Heart right ventricle (tissue), 16 donors: ENCODE measurements at regions not wholly inside any gene's neighbourhood (a gene's known extent, or its start where the extent isn't known, plus 50 kb on each side); places are given as distances from the start of the nearest gene placed in this dataset.

ENCODE experiments used
- ATAC-seq, 8 donors: fragments of 200-7000 bp; cut with Tn5 transposase; one replicate each; pipeline ENCODE4 v1.9.1; 2020; ENCODE audit warnings: mild to moderate bottlenecking in 8 of 8, moderate library complexity in 8 of 8, moderate number of reproducible peaks in 1 of 8
- DNase-seq, 2 donors: peaks; one replicate each; pipeline ENCODE4 v3.0.0-alpha.2; 2020
- H3K27ac ChIP-seq, 10 donors: fragments of 200-600 bp; sonication (generic) in 2 of 10; one replicate each; pipeline versions ENCODE4 v1.5.0 to v1.8.0; 2020 to 2022; ENCODE audit warnings: mild to moderate bottlenecking in 3 of 10
- H3K27me3 ChIP-seq, 7 donors: fragments of 200-600 bp; one replicate each; pipeline ENCODE4 v1.8.0; 2021 to 2022; ENCODE audit warnings: mild to moderate bottlenecking in 2 of 7
- H3K36me3 ChIP-seq, 9 donors: fragments of 200-600 bp; sonication (generic) in 1 of 9; one replicate each; pipeline versions ENCODE4 v1.5.0 to v1.8.0; 2020 to 2022; ENCODE audit warnings: mild to moderate bottlenecking in 2 of 9
- H3K4me1 ChIP-seq, 9 donors: fragments of 200-600 bp; sonication (generic) in 1 of 9; one replicate each; pipeline versions ENCODE4 v1.5.0 to v1.8.0; 2020 to 2022; ENCODE audit warnings: mild to moderate bottlenecking in 4 of 9
- H3K4me3 ChIP-seq, 10 donors: fragments of 200-600 bp; sonication (generic) in 2 of 10; one replicate each; pipeline versions ENCODE4 v1.5.0 to v1.8.0; 2020 to 2022; ENCODE audit warnings: mild to moderate bottlenecking in 7 of 10, moderate library complexity in 2 of 10
- H3K9me3 ChIP-seq, 11 donors: fragments of 200-600 bp in 10 of 11; sonication (generic) in 2 of 11; one replicate each; pipeline versions ENCODE4 v1.5.0 to v1.8.0; 2013 to 2022; ENCODE audit warnings: mild to moderate bottlenecking in 2 of 11, control low read depth in 1 of 11, moderate library complexity in 1 of 11
- WGBS, 2 donors: extraction: QIAGEN DNeasy Blood & Tissue Kit; methylation state at CpG; one replicate each; pipeline ENCODE4 v1.1.7; 2013; ENCODE audit warnings: inconsistent platforms in 1 of 2; 5-methylcytosine and 5-hydroxymethylcytosine counted together
- intact Hi-C, 10 donors: fragments of 100-400 bp; cut with DNase I; formaldehyde crosslinking; loops; one replicate each; pipeline versions ENCODE4 v1.11.1 to v1.14.2; 2022
- TF ChIP-seq, protein P1 (sequence below), 9 donors: fragments of 200-600 bp; sonication (generic) in 2 of 9; IDR thresholded peaks; one replicate each; pipeline versions ENCODE4 v1.5.0 to v1.8.0; 2021 to 2022; ENCODE audit warnings: antibody characterized with exemption in 9 of 9, mild to moderate bottlenecking in 5 of 9, moderate library complexity in 1 of 9
- donor health status: Arrhythmogenic right ventricular cardiomyopathy.
- donor health status: ischemic (EF 13 %, LVEDD 7.1; RV severe dilation, severe dysfunction).
- donor health status: healthy with polysubstance abuse.
- donor health status: DM: no; HTN: yes; CAD: no.
- donor health status: DM: no; HTN: no; CAD: no.
- donor health status: ischemic (EF 25% LVEDD 6.9; RV normal size, moderate dysfunction).
- donor health status: ischemic (EF 25% LVEDD 5.7; RV mildly dilated, moderate dysfunction).
- donor health status: healthy.
- donor health status: DM: yes; HTN: yes; CAD: no.
- donor health status: Ischemic cardiomyopathy.
- donor health status: ischemic (EF 35%, LVEDD 5.7; RV mildly dilated, moderate dysfunction).
- donor health status: nonischemic (EF 11% LVEDD 7.7; RV severe dilation, severe dysfunction).
- donor health status: DM: yes; HTN: yes; CAD: no.
- donor health status: PGD.
- donor health status: ischemic (EF 29% LVEDD 5.4; RV normal size, mild dysfunction).
- donor health status: nonischemic (EF 23%, LVEDD 6.1; RV moderate dilation, normal function).

DNA sequence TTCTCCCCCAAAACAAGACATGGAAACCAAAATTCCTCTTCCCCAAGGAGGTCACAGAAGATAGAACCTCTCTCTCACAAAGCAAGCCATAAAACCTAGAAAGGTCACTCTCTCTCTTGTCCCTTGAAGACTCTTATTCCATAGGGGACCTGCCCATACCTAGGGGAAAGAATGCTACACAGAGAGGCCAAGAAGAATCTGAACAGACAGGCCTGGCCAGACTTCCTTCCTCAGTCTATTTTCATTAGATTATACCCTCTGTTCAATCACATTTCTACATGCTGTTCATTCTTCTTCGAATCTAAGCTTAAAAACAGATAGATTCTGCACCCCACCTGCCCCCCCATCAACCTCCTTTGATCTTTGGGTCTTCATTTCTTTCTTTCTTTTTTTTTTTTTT, 206.8 kb downstream of the TLE4 start:
- Histone ChIP-seq H3K4me3 (no peak overlapping the region), H3K9me3 (no peaks in the 10 kb centered on the region), H3K36me3 (no peaks in the 10 kb centered on the region), H3K27ac (no peak overlapping the region), H3K27me3 (no peaks in the 10 kb centered on the region), H3K4me1 (no peaks in the 10 kb centered on the region)
- 80 to 82% methylated on average over 1 of the region's 1 CpG for WGBS, 2 donors
- ATAC-seq = no peak
- intact Hi-C loops = no loop called here
- TF ChIP-seq, protein P1, sequence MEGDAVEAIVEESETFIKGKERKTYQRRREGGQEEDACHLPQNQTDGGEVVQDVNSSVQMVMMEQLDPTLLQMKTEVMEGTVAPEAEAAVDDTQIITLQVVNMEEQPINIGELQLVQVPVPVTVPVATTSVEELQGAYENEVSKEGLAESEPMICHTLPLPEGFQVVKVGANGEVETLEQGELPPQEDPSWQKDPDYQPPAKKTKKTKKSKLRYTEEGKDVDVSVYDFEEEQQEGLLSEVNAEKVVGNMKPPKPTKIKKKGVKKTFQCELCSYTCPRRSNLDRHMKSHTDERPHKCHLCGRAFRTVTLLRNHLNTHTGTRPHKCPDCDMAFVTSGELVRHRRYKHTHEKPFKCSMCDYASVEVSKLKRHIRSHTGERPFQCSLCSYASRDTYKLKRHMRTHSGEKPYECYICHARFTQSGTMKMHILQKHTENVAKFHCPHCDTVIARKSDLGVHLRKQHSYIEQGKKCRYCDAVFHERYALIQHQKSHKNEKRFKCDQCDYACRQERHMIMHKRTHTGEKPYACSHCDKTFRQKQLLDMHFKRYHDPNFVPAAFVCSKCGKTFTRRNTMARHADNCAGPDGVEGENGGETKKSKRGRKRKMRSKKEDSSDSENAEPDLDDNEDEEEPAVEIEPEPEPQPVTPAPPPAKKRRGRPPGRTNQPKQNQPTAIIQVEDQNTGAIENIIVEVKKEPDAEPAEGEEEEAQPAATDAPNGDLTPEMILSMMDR (IDR thresholded peaks at IDR 0.05) = no peak
- DNase-seq = no peak

DNA sequence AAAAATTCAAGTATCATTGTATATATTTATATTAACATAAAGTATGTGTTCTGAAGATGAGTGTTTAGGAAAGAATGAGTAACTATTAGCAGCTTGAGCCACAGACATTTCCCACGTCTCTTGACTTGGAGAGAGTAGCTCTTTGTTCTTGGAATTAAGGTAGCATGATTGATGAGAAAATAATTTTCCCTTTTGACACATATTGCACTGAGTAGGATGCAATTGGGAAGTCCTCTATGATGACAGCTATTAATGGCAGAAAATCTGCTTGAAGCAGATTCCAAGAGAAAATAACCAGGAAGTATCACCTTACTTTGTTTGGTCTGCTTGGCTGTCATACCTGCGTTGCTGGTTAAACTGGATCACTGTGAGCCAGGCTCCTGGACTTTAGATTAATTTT, 204.8 kb downstream of the TLE4 start:
- ATAC-seq (no peak), DNase-seq (no peak)
- TF ChIP-seq, protein P1 (IDR thresholded peaks at IDR 0.05) = no peak
- Histone ChIP-seq H3K4me1 (no peaks in the 10 kb centered on the region), H3K36me3 (no peaks in the 10 kb centered on the region), H3K4me3 (no peak overlapping the region), H3K27me3 (peaks cover 0 to 8% (median 0%) of the 10 kb centered on the region in 7 donors), H3K27ac (no peak overlapping the region), H3K9me3 (no peaks in the 10 kb centered on the region)
- intact Hi-C loops = no loop called here
- WGBS, 2 donors = 82 to 92% methylated on average over 2 of the region's 2 CpGs
